ENCODE measurements at regions not wholly inside any gene's neighbourhood (a gene's known extent, or its start where the extent isn't known, plus 50 kb on each side); places are given as distances from the start of the nearest gene placed in this dataset.
"Not testable (repeated sequence)": the region's sequence is repeated elsewhere in the genome, so short reads cannot be mapped to it uniquely, and the experiment has no call there.

- DNase-seq: no peak
- intact Hi-C loops (cut with DNase I): no loop called here
Observed at GRCh38 chr2:126154256-126154785, 501.6 kb upstream of the GYPC start.

- peak in 1 of 10 donors; percentile 27 for DNase-seq
- intact Hi-C loops (cut with DNase I): not testable (repeated sequence)
Observed at GRCh38 chr2:126160950-126161349, 495.0 kb upstream of the GYPC start.

- DNase-seq: no peak
- intact Hi-C loops (cut with DNase I): no loop called here
Observed at GRCh38 chr2:126172631-126173184, 483.2 kb upstream of the GYPC start.

GRCh38 chr2:126175222-126175621 is 480.7 kb upstream of the GYPC start:
- no peak for DNase-seq
- intact Hi-C loops (cut with DNase I): no loop called here

- no peak for DNase-seq
- intact Hi-C loops (cut with DNase I): no loop called here
Observed at GRCh38 chr2:126177479-126177878, 478.5 kb upstream of the GYPC start.

GRCh38 chr2:126187668-126188067 is 468.3 kb upstream of the GYPC start:
- intact Hi-C loops (cut with DNase I): no loop called here
- DNase-seq: no peak

GRCh38 chr2:126189527-126189926 is 466.4 kb upstream of the GYPC start:
- intact Hi-C loops (cut with DNase I): no loop called here
- no peak for DNase-seq

- no peak for DNase-seq
- intact Hi-C loops (cut with DNase I): no loop called here
Observed at GRCh38 chr2:126200538-126200937, 455.4 kb upstream of the GYPC start.

GRCh38 chr2:126208266-126208665 is 447.7 kb upstream of the GYPC start:
- intact Hi-C loops (cut with DNase I): no loop called here
- DNase-seq: no peak

- intact Hi-C loops (cut with DNase I): no loop called here
- no peak for DNase-seq
Observed at GRCh38 chr2:126212735-126213134, 443.2 kb upstream of the GYPC start.

- intact Hi-C loops (cut with DNase I): no loop called here
- no peak for DNase-seq
Observed at GRCh38 chr2:126219081-126219480, 436.9 kb upstream of the GYPC start.

GRCh38 chr2:126220331-126220730 is 435.6 kb upstream of the GYPC start:
- intact Hi-C loops (cut with DNase I): no loop called here
- DNase-seq: no peak

GRCh38 chr2:126221506-126221905 is 434.5 kb upstream of the GYPC start:
- intact Hi-C loops (cut with DNase I): no loop called here
- DNase-seq: no peak

- intact Hi-C loops (cut with DNase I): no loop called here
- no peak for DNase-seq
Observed at GRCh38 chr2:126222278-126222677, 433.7 kb upstream of the GYPC start.

- intact Hi-C loops (cut with DNase I): no loop called here
- no peak for DNase-seq
Observed at GRCh38 chr2:126224776-126225175, 431.2 kb upstream of the GYPC start.

GRCh38 chr2:126227250-126227649 is 428.7 kb upstream of the GYPC start:
- intact Hi-C loops (cut with DNase I): no loop called here
- no peak for DNase-seq

GRCh38 chr2:126228531-126228930 is 427.4 kb upstream of the GYPC start:
- intact Hi-C loops (cut with DNase I): no loop called here
- DNase-seq: no peak

- DNase-seq: no peak
- intact Hi-C loops (cut with DNase I): no loop called here
Observed at GRCh38 chr2:126238251-126238650, 417.7 kb upstream of the GYPC start.

GRCh38 chr2:126239320-126239955 is 416.5 kb upstream of the GYPC start:
- intact Hi-C loops (cut with DNase I): no loop called here
- no peak for DNase-seq

- intact Hi-C loops (cut with DNase I): no loop called here
- no peak for DNase-seq
Observed at GRCh38 chr2:126241001-126241400, 415.0 kb upstream of the GYPC start.

GRCh38 chr2:126241411-126241810 is 414.5 kb upstream of the GYPC start:
- intact Hi-C loops (cut with DNase I): no loop called here
- no peak for DNase-seq

GRCh38 chr2:126244937-126245336 is 411.0 kb upstream of the GYPC start:
- DNase-seq: peak in 3 of 10 donors; percentile 8 to 20 (median 8)

More at GRCh38 chr2:126244937-126245336, 411.0 kb upstream of the GYPC start:
- intact Hi-C loops (cut with DNase I): no loop called here
